Pons (tissue), 1 donor: ENCODE measurements at regions not wholly inside any gene's neighbourhood (a gene's known extent, or its start where the extent isn't known, plus 50 kb on each side); places are given as distances from the start of the nearest gene placed in this dataset.
"Not testable (repeated sequence)": the region's sequence is repeated elsewhere in the genome, so short reads cannot be mapped to it uniquely, and the experiment has no call there.

Experiments used
- DNase-seq: peaks from one replicate; pipeline ENCODE4 v3.0.0-alpha.2; 2016; ENCODE audit warnings: low spot score

DNA sequence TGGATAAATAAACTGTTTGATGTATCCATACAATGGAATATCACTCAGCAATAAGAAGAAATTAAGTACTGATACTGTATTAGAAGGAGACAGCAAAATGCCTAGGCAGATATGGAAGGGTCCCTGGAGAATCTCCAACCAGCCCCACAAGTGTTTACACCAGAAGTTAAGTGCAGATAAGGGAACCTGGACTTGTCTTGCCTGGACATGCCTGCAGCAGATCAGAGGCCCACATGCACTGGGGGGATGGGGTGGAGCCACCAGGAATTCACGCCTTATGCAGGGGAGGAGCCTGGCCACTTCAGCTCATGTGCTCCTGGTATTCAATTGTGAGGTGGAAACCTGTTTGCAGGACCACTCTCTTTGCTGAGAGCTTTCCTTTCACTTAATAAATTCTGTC, 356.9 kb downstream of the TUBA3C start:
- not testable (repeated sequence) for DNase-seq

- not testable (repeated sequence) for DNase-seq
These were observed 358.7 kb downstream of the TUBA3C start for GRCh38 chr13:18822655-18823639.

DNA sequence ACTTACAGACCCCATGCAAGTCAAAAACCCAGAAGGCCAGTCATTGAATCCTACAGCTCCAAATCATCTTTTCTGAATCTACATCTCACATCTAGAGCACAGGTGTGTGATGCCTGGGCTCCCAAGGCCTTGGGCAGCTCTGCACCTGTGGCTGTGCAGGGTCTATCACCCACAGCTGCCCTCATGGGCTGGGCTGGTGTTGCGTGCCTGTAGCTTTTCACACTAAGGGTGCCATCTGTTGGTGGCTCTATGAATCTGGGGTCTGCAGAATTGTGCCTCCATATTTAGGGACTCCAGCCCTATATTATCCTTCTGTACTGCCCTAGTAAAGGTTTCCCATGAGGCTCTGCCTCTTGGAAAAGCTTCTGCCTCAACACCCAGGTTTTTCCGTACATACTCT, 407.6 kb downstream of the TUBA3C start:
- not testable (repeated sequence) for DNase-seq

GRCh38 chr13:18741696-18742095, 439.9 kb downstream of the TUBA3C start:
- not testable (repeated sequence) for DNase-seq

GRCh38 chr13:18739310-18739709, 442.3 kb downstream of the TUBA3C start:
- no peak for DNase-seq

GRCh38 chr13:18738086-18738485, 443.5 kb downstream of the TUBA3C start:
- DNase-seq = not testable (repeated sequence)

DNA sequence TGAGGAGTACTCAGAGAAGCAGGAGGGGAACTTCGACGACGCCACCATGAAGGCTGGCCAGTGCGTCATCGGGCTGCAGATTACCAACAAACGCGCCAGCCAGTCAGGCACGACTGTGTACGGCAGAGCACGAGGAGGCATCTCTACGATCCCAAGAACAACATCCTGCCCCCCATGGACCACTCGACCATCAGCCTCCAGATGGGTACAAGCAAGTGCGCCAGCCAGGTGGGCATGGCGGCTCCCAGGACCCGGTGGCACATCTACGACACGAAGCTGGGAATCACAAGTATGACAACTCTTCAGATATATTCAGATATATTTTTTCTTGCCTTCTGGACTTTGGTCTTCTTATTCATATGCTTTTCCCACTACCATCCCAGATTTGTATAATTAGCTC, 454.5 kb downstream of the TUBA3C start:
- not testable (repeated sequence) for DNase-seq

GRCh38 chr13:18726524-18726923, 455.1 kb downstream of the TUBA3C start:
- DNase-seq = not testable (repeated sequence)

- not testable (repeated sequence) for DNase-seq
These were observed 456.3 kb downstream of the TUBA3C start for GRCh38 chr13:18725242-18725822.

- no peak for DNase-seq
These were observed 466.7 kb downstream of the TUBA3C start for GRCh38 chr13:18714889-18715288.

DNA sequence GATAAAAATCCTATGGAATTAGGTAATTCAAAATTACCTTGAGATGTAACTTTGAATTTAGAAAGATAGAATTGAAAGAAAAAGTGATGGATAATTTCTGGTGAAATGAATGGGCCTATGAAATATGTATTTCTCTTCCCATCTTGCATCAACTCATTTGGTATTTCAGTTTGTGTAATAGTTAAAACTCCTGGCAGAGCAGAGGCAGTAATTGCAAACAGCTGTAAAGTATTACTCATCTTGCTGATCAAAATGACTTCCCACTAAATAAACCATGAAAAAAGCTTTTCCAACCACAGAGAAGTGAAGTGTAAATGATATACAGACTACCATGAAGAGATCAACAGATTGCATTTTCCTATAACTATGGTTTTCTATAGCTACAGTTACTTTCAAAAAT, 471.0 kb downstream of the TUBA3C start:
- not testable (repeated sequence) for DNase-seq

GRCh38 chr13:18706538-18706937, 475.1 kb downstream of the TUBA3C start:
- not testable (repeated sequence) for DNase-seq

- DNase-seq = not testable (repeated sequence)
These were observed 479.0 kb downstream of the TUBA3C start for GRCh38 chr13:18702464-18703247.

GRCh38 chr13:18698332-18698731, 483.3 kb downstream of the TUBA3C start:
- DNase-seq = not testable (repeated sequence)

DNA sequence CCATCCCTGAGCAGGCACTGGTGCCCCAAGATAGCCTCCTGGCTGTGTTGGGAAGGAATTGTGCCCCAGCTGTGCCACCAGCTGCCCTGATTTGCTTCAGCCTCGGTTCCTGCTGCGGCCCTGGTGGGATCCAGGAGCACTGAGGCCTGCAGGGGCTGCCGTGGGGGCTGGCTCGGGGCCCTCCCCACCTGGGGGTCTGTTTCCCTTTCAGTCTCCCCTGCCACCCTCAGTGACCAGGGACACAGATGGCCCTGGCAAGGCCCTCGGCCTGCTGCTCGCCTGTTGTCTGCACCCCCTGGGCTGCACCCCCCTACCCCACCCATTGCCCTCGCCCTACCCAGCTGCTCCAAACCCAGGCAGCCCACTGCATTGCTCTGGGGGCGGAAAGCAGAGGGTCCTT, 483.8 kb downstream of the TUBA3C start:
- not testable (repeated sequence) for DNase-seq

GRCh38 chr13:18697221-18697620, 484.4 kb downstream of the TUBA3C start:
- DNase-seq = not testable (repeated sequence)

DNA sequence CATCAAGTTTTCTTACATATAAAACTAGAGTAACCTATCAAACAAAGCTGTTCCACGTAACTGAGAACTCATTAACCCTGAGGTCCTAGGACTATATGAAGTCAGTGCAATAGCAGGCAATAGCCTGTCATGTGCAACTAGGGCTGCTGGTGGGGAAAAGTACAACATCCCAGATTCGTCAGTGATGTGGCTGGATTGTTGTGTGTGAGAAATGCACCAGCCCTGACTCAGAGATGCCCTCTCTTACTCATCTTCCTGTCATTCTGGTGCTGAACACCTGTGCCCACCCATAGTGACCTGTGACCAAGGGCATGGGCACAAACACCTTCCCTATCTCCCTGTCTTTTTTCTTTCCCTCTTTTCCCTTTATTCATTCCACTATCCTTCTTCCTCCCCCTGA, 504.2 kb downstream of the TUBA3C start:
- not testable (repeated sequence) for DNase-seq

DNA sequence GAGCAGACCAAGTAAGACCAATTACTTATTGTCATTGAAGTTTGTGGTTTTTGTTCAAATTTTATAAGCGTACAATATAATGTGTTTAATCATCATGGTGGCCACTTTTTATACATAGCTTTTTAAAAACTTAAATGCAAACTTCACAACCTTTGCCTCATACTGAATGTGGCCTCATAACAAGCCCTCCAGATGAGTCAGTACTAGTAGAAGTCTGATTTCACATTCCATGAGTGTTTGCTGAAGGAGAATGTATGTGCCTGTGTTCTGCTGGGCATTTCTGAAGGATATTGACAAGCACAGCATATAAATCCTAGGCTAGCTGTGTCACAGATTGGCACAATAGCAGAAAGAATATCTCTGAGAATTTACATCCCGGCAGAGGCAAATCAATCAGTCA, 506.4 kb downstream of the TUBA3C start:
- not testable (repeated sequence) for DNase-seq

GRCh38 chr13:18673794-18674193, 507.8 kb downstream of the TUBA3C start:
- DNase-seq = not testable (repeated sequence)

GRCh38 chr13:18666585-18666984, 515.0 kb downstream of the TUBA3C start:
- not testable (repeated sequence) for DNase-seq

- DNase-seq = not testable (repeated sequence)
These were observed 515.9 kb downstream of the TUBA3C start for GRCh38 chr13:18665716-18666115.

DNA sequence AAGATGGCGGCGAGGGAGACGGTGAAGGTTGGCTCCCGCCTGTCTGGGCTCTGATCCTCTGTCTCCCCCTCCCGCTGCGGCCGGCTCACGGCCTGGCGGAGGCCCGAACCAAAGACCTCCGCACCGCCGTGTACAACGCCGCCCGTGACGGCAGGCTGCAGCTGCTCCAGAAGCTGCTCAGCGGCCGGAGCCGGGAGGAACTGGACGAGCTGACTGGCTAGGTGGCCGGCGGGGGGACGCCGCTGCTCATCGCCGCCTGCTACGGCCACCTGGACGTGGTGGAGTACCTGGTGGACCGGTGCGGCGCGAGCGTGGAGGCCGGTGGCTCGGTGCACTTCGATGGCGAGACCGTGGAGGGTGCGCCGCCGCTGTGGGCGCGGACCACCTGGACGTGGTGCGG, 516.5 kb downstream of the TUBA3C start:
- DNase-seq = not testable (repeated sequence)
